ENCODE measurements at regions not wholly inside any gene's neighbourhood (a gene's known extent, or its start where the extent isn't known, plus 50 kb on each side); places are given as distances from the start of the nearest gene placed in this dataset.

GRCh38 chr13:44101347-44102083 is 221.8 kb downstream of the LACC1 start:
- CTCF ChIA-PET = no interaction called here
- H3K27me3 Mint-ChIP-seq = peaks cover 6 to 12% of the 10 kb centered on the region in 2 donors
- no peak overlapping the region for H3K4me3 ChIP-seq (ENCODE audit: control insufficient read depth in 1 of 2, extremely low read depth in 1 of 2, low read length in 1 of 2)
- H3K9me3 Mint-ChIP-seq = peaks cover 4 to 12% (median 4%) of the 10 kb centered on the region in 3 donors
- H3K4me1 Mint-ChIP-seq = no peaks in the 10 kb centered on the region
- H3K27ac Mint-ChIP-seq = no peak overlapping the region
- H3K4me1 ChIP-seq (ENCODE audit: control insufficient read depth in 1 of 2, extremely low read depth in 1 of 2, insufficient read depth in 2 of 2, low read length in 2 of 2) = no peaks in the 10 kb centered on the region
- no peak overlapping the region for H3K4me3 Mint-ChIP-seq
- no peaks in the 10 kb centered on the region for H3K36me3 Mint-ChIP-seq
- H3K9me3 ChIP-seq = peaks cover 5% of the 10 kb centered on the region
- no peak for DNase-seq
- H3K27me3 ChIP-seq (replicated peaks in 1 of 2; ENCODE audit: control insufficient read depth in 2 of 2, extremely low read depth in 1 of 2, insufficient read depth in 2 of 2, low read length in 1 of 2) = no peaks in the 10 kb centered on the region
- H3K27ac ChIP-seq (ENCODE audit: low read length) = no peak overlapping the region
- no peak for ATAC-seq (replicated peaks in 1 of 4)
- POLR2A ChIA-PET = no interaction called here
- no peaks in the 10 kb centered on the region for H3K36me3 ChIP-seq (ENCODE audit: control insufficient read depth in 2 of 2, extremely low read depth in 1 of 2, insufficient read depth in 1 of 2, low read length in 1 of 2)
- WGBS (ENCODE audit: insufficient coverage) = no CpG with 5 or more reads among the region's 2 CpGs

GRCh38 chr13:44103429-44104196 is 223.9 kb downstream of the LACC1 start:
- no peaks in the 10 kb centered on the region for H3K4me1 Mint-ChIP-seq
- no peak overlapping the region for H3K27ac Mint-ChIP-seq
- no peaks in the 10 kb centered on the region for H3K27me3 ChIP-seq (replicated peaks in 1 of 2; ENCODE audit: control insufficient read depth in 2 of 2, extremely low read depth in 1 of 2, insufficient read depth in 2 of 2, low read length in 1 of 2)
- ATAC-seq (replicated peaks in 1 of 4) = no peak
- H3K27me3 Mint-ChIP-seq = peaks cover 9 to 15% of the 10 kb centered on the region in 2 donors
- H3K36me3 ChIP-seq (ENCODE audit: control insufficient read depth in 2 of 2, extremely low read depth in 1 of 2, insufficient read depth in 1 of 2, low read length in 1 of 2) = no peaks in the 10 kb centered on the region
- peaks cover 4 to 12% (median 4%) of the 10 kb centered on the region in 3 donors for H3K9me3 Mint-ChIP-seq
- no peak overlapping the region for H3K4me3 Mint-ChIP-seq
- H3K4me1 ChIP-seq (ENCODE audit: control insufficient read depth in 1 of 2, extremely low read depth in 1 of 2, insufficient read depth in 2 of 2, low read length in 2 of 2) = no peaks in the 10 kb centered on the region
- no peak overlapping the region for H3K4me3 ChIP-seq (ENCODE audit: control insufficient read depth in 1 of 2, extremely low read depth in 1 of 2, low read length in 1 of 2)
- POLR2A ChIA-PET = no interaction called here
- H3K36me3 Mint-ChIP-seq = no peaks in the 10 kb centered on the region
- 65% methylated on average over 4 of the region's 10 CpGs for WGBS (ENCODE audit: insufficient coverage)
- DNase-seq = no peak
- H3K9me3 ChIP-seq = peaks cover 5% of the 10 kb centered on the region
- no peak overlapping the region for H3K27ac ChIP-seq (ENCODE audit: low read length)
- CTCF ChIA-PET = no interaction called here

GRCh38 chr13:44104197-44104490 is 224.4 kb downstream of the LACC1 start:
- ChIA-PET CTCF (no interaction called here), POLR2A (no interaction called here)
- 88% methylated on average over 1 of the region's 2 CpGs for WGBS (ENCODE audit: insufficient coverage)

GRCh38 chr13:44104969-44105368 is 225.3 kb downstream of the LACC1 start:
- CTCF ChIA-PET = no interaction called here
- no peak overlapping the region for H3K27ac Mint-ChIP-seq
- 83% methylated on average over 3 of the region's 5 CpGs for WGBS (ENCODE audit: insufficient coverage)

More at GRCh38 chr13:44104197-44104490, 224.4 kb downstream of the LACC1 start:
- no peaks in the 10 kb centered on the region for H3K36me3 ChIP-seq (ENCODE audit: control insufficient read depth in 2 of 2, extremely low read depth in 1 of 2, insufficient read depth in 1 of 2, low read length in 1 of 2)
- H3K27me3 ChIP-seq (replicated peaks in 1 of 2; ENCODE audit: control insufficient read depth in 2 of 2, extremely low read depth in 1 of 2, insufficient read depth in 2 of 2, low read length in 1 of 2) = no peaks in the 10 kb centered on the region
- Mint-ChIP-seq H3K4me3 (no peak overlapping the region), H3K27ac (no peak overlapping the region), H3K36me3 (no peaks in the 10 kb centered on the region), H3K27me3 (peaks cover 9 to 15% of the 10 kb centered on the region in 2 donors), H3K9me3 (peaks cover 4 to 12% (median 4%) of the 10 kb centered on the region in 3 donors), H3K4me1 (no peaks in the 10 kb centered on the region)
- H3K4me3 ChIP-seq (ENCODE audit: control insufficient read depth in 1 of 2, extremely low read depth in 1 of 2, low read length in 1 of 2) = no peak overlapping the region
- no peak for DNase-seq
- no peak for ATAC-seq (replicated peaks in 1 of 4)
- H3K9me3 ChIP-seq = peaks cover 5% of the 10 kb centered on the region
- H3K4me1 ChIP-seq (ENCODE audit: control insufficient read depth in 1 of 2, extremely low read depth in 1 of 2, insufficient read depth in 2 of 2, low read length in 2 of 2) = no peaks in the 10 kb centered on the region
- no peak overlapping the region for H3K27ac ChIP-seq (ENCODE audit: low read length)

GRCh38 chr13:44106266-44107152 is 226.8 kb downstream of the LACC1 start:
- no peaks in the 10 kb centered on the region for H3K4me1 Mint-ChIP-seq
- WGBS (ENCODE audit: insufficient coverage) = 74% methylated on average over 2 of the region's 6 CpGs
- H3K27me3 Mint-ChIP-seq = peaks cover 9 to 15% of the 10 kb centered on the region in 2 donors
- ChIA-PET POLR2A (no interaction called here), CTCF (no interaction called here)
- no peaks in the 10 kb centered on the region for H3K36me3 ChIP-seq (ENCODE audit: control insufficient read depth in 2 of 2, extremely low read depth in 1 of 2, insufficient read depth in 1 of 2, low read length in 1 of 2)
- H3K36me3 Mint-ChIP-seq = no peaks in the 10 kb centered on the region
- no peak overlapping the region for H3K27ac ChIP-seq (ENCODE audit: low read length)
- no peak for DNase-seq
- peaks cover 4 to 8% (median 4%) of the 10 kb centered on the region in 3 donors for H3K9me3 Mint-ChIP-seq
- H3K27me3 ChIP-seq (replicated peaks in 1 of 2; ENCODE audit: control insufficient read depth in 2 of 2, extremely low read depth in 1 of 2, insufficient read depth in 2 of 2, low read length in 1 of 2) = no peaks in the 10 kb centered on the region
- no peak overlapping the region for H3K4me3 ChIP-seq (ENCODE audit: control insufficient read depth in 1 of 2, extremely low read depth in 1 of 2, low read length in 1 of 2)
- no peaks in the 10 kb centered on the region for H3K4me1 ChIP-seq (ENCODE audit: control insufficient read depth in 1 of 2, extremely low read depth in 1 of 2, insufficient read depth in 2 of 2, low read length in 2 of 2)
- no peak for ATAC-seq (replicated peaks in 1 of 4)
- H3K4me3 Mint-ChIP-seq = no peak overlapping the region
- H3K27ac Mint-ChIP-seq = no peak overlapping the region
- H3K9me3 ChIP-seq = peaks cover 5% of the 10 kb centered on the region

More at GRCh38 chr13:44104969-44105368, 225.3 kb downstream of the LACC1 start:
- no peaks in the 10 kb centered on the region for H3K36me3 ChIP-seq (ENCODE audit: control insufficient read depth in 2 of 2, extremely low read depth in 1 of 2, insufficient read depth in 1 of 2, low read length in 1 of 2)
- Mint-ChIP-seq H3K9me3 (peaks cover 4 to 12% (median 4%) of the 10 kb centered on the region in 3 donors), H3K4me1 (no peaks in the 10 kb centered on the region), H3K36me3 (no peaks in the 10 kb centered on the region), H3K27me3 (peaks cover 9 to 15% of the 10 kb centered on the region in 2 donors), H3K4me3 (no peak overlapping the region)
- DNase-seq (no peak), ATAC-seq (replicated peaks in 1 of 4) (no peak)
- H3K4me3 ChIP-seq (ENCODE audit: control insufficient read depth in 1 of 2, extremely low read depth in 1 of 2, low read length in 1 of 2) = no peak overlapping the region
- peaks cover 5% of the 10 kb centered on the region for H3K9me3 ChIP-seq
- no peaks in the 10 kb centered on the region for H3K27me3 ChIP-seq (replicated peaks in 1 of 2; ENCODE audit: control insufficient read depth in 2 of 2, extremely low read depth in 1 of 2, insufficient read depth in 2 of 2, low read length in 1 of 2)
- H3K4me1 ChIP-seq (ENCODE audit: control insufficient read depth in 1 of 2, extremely low read depth in 1 of 2, insufficient read depth in 2 of 2, low read length in 2 of 2) = no peaks in the 10 kb centered on the region
- no peak overlapping the region for H3K27ac ChIP-seq (ENCODE audit: low read length)
- POLR2A ChIA-PET = no interaction called here

- POLR2A ChIA-PET = no interaction called here
- H3K4me3 Mint-ChIP-seq = no peak overlapping the region
- Histone ChIP-seq H3K27me3 (replicated peaks in 1 of 2; ENCODE audit: control insufficient read depth in 2 of 2, extremely low read depth in 1 of 2, insufficient read depth in 2 of 2, low read length in 1 of 2) (no peaks in the 10 kb centered on the region), H3K36me3 (ENCODE audit: control insufficient read depth in 2 of 2, extremely low read depth in 1 of 2, insufficient read depth in 1 of 2, low read length in 1 of 2) (no peaks in the 10 kb centered on the region), H3K4me3 (ENCODE audit: control insufficient read depth in 1 of 2, extremely low read depth in 1 of 2, low read length in 1 of 2) (no peak overlapping the region), H3K27ac (ENCODE audit: low read length) (no peak overlapping the region), H3K9me3 (no peaks in the 10 kb centered on the region), H3K4me1 (ENCODE audit: control insufficient read depth in 1 of 2, extremely low read depth in 1 of 2, insufficient read depth in 2 of 2, low read length in 2 of 2) (no peaks in the 10 kb centered on the region)
- peaks cover 9 to 15% of the 10 kb centered on the region in 2 donors for H3K27me3 Mint-ChIP-seq
- CTCF ChIA-PET = no interaction called here
- DNase-seq (no peak), ATAC-seq (replicated peaks in 1 of 4) (no peak)
- H3K36me3 Mint-ChIP-seq = no peaks in the 10 kb centered on the region
- H3K9me3 Mint-ChIP-seq = peaks cover 0 to 3% (median 0%) of the 10 kb centered on the region in 3 donors
- WGBS (ENCODE audit: insufficient coverage) = 72% methylated on average over 2 of the region's 10 CpGs
- peaks cover 0 to 3% (median under 1%) of the 10 kb centered on the region in 3 donors for H3K4me1 Mint-ChIP-seq
- no peak overlapping the region for H3K27ac Mint-ChIP-seq
Observed at GRCh38 chr13:44107357-44108121, 227.8 kb downstream of the LACC1 start.

Measured in T-cell (primary cell).